Uterus (tissue), 2 donors: ENCODE measurements at regions not wholly inside any gene's neighbourhood (a gene's known extent, or its start where the extent isn't known, plus 50 kb on each side); places are given as distances from the start of the nearest gene placed in this dataset.

Experiments
- CTCF ChIP-seq, 4 experiments: fragments of 200-600 bp in 2 of 4; fragments of 450-650 bp in 2 of 4; sonication (generic) in 2 of 4; IDR thresholded peaks; one replicate each; pipeline ENCODE4 v1.5.1; 2016 to 2019; ENCODE audit warnings: antibody characterized with exemption in 4 of 4, mild to moderate bottlenecking in 2 of 4, moderate library complexity in 1 of 4
- POLR2A ChIP-seq, 2 donors: fragments of 450-650 bp; IDR thresholded peaks; one replicate each; pipeline ENCODE4 v1.6.1; 2016; ENCODE audit warnings: antibody characterized with exemption in 2 of 2, mild to moderate bottlenecking in 1 of 2, moderate library complexity in 1 of 2

GRCh38 chr12:23014749-23015148 lies 389.8 kb downstream of the ETNK1 start:
- TF ChIP-seq CTCF (IDR thresholded peaks at IDR 0.05), result no peak
- TF ChIP-seq POLR2A (IDR thresholded peaks at IDR 0.05), result no peak
